Esophagus muscularis mucosa (tissue), 3 donors: ENCODE measurements at regions not wholly inside any gene's neighbourhood (a gene's known extent, or its start where the extent isn't known, plus 50 kb on each side); places are given as distances from the start of the nearest gene placed in this dataset.

ENCODE experiments used
- CTCF ChIP-seq, 3 experiments: fragments of 200-600 bp in 2 of 3; fragments of 450-650 bp in 1 of 3; sonication (generic) in 2 of 3; IDR thresholded peaks; one replicate each; pipeline ENCODE4 v1.5.1; 2017 to 2019; ENCODE audit warnings: antibody characterized with exemption in 3 of 3, mild to moderate bottlenecking in 2 of 3, moderate library complexity in 1 of 3
- POLR2A ChIP-seq: fragments of 450-650 bp; IDR thresholded peaks from one replicate; pipeline ENCODE4 v1.6.1; 2017; ENCODE audit warnings: antibody characterized with exemption, moderate library complexity, mild to moderate bottlenecking, low read depth
- POLR2AphosphoS5 ChIP-seq, 2 donors: sonication (generic); formaldehyde crosslinking; IDR thresholded peaks; one replicate each; pipeline ENCODE4 v1.6.1; 2017; ENCODE audit warnings: antibody characterized with exemption in 2 of 2

- TF ChIP-seq POLR2A (no peak), CTCF (IDR thresholded peaks at IDR 0.05) (no peak), POLR2AphosphoS5 (IDR thresholded peaks at IDR 0.05) (no peak)
Observed at GRCh38 chr18:39976771-39977170, 1978.3 kb upstream of the PIK3C3 start.
